GM21528 (cell line): ENCODE measurements at regions not wholly inside any gene's neighbourhood (a gene's known extent, or its start where the extent isn't known, plus 50 kb on each side); places are given as distances from the start of the nearest gene placed in this dataset.
"Not testable (repeated sequence)": the region's sequence is repeated elsewhere in the genome, so short reads cannot be mapped to it uniquely, and the experiment has no call there.

Source experiments
- ATAC-seq: cut with Tn5 transposase; IDR thresholded peaks from one replicate; pipeline ENCODE4 v1.9.1; 2021; ENCODE audit warnings: mild to moderate bottlenecking, moderate library complexity; ENCODE audit not compliant: unreplicated experiment, low FRiP score

- ATAC-seq, result no peak
Measured at GRCh38 chr2:16184945-16185660, 244.8 kb downstream of the MYCN start.

- no peak for ATAC-seq
Measured at GRCh38 chr2:16184341-16184890, 244.1 kb downstream of the MYCN start.

GRCh38 chr2:16183345-16183744, 243.0 kb downstream of the MYCN start:
- no peak for ATAC-seq

DNA sequence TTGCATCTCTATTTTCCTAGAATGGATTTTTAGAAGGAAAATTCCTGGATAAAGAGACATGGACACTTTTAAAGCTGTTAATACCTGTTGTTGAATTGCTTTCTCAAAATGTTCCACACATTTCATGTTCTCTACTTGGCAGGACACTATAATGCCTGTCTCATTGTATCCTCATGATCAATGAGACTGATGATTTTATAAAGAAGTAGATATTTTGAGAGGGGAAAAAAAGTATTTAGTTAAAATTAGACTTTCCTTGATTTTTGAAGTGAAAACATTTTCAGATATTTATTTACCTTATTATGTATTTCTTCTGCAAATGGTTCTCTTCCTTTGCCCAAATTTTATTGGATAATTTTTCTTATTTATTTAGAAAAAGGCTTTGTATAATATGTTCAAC, 242.5 kb downstream of the MYCN start:
- ATAC-seq, result no peak

- not testable (repeated sequence) for ATAC-seq
Measured at GRCh38 chr2:16182311-16182815, 242.0 kb downstream of the MYCN start.

DNA sequence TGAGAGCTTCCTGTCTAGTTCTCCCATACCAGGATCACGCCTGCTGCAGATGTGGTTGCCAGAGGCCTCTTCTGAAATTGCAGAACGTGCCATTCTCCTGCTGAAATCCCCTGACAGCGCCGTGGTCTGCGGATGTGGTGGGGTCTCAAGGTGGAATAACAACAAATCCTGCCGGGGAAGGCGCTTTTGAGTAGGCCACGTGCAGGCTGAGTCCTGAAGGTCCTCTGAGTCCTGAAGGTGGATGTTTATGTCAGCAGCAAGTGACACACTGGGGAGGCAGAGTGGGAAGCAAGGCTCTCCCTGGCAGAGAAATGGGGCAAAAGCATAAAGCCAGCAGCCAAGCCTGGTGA, 241.4 kb downstream of the MYCN start:
- ATAC-seq, result no peak

GRCh38 chr2:16181062-16181740, 240.9 kb downstream of the MYCN start:
- ATAC-seq, result no peak

DNA sequence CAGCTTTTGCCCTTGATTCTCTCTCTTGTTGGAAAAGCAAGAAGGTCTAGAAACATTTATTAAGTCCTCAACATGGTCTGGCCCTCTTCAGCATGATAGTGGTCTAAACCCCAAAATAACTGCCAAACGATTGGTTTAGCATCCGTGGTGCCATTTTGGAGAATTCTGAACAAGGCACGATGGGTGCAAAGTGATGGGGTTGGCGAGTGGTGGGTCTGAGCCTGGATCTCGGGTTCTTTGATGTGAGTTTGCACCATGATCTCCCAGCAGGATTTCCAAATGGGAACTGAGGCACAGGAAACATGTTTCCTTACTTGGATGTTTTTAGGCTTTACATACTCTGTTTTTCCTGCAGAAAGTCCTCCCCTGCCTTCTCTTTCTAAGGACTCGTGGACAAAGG, 240.3 kb downstream of the MYCN start:
- ATAC-seq, result no peak

- no peak for ATAC-seq
Measured at GRCh38 chr2:16179701-16180416, 239.5 kb downstream of the MYCN start.

DNA sequence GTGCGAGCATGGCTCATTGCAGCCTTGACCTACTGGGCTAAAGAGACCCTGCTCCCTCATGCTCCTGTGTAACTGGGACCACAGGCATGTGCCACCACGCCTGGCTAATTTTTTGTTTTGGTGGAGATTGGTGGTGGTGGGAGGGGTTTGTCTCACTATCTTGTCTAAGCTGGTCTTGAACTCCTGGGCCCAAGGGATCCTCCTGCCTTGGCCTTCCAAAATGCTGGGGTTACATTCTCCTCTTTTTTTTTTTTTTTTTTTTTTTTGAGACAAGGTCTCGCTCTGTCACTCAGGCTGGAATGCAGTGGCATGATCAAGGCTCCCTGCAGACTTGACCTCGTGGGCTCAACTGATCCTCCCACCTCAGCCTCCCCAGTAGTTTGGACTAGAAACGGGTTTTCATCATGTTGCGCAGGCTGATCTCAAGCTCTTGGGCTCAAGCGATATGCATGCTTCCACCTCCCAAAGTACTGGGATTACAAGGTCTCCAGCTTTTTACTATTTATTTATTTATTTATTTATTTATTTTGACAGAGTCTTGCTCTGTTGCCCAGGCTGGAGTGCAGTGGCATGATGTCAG, 238.3 kb downstream of the MYCN start:
- ATAC-seq, result no peak

DNA sequence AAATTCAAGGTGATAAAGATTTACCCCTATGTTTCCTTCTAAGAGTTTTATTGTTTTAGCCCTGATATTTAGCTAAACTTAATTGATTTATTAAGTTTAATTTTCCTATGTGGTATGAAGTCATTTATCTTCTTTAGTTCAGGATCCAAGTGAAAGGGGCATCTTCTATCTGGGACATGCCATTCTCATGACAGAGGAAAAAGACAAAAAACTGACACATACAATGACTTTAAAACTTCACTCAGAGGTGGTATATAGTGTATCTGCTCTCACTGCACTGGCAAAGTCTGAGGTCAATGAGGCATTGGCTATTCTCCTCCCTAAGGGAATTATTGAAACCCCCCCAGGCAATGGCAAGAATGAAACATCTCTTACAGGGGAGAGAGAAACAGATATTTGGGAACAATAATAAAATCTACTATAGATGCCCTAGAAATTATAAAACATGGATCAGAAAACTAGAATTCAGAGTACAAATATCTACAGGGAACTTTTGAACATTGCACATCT, 237.4 kb downstream of the MYCN start:
- ATAC-seq, result no peak

- no peak for ATAC-seq
Measured at GRCh38 chr2:16176971-16177480, 236.7 kb downstream of the MYCN start.

- no peak for ATAC-seq
Measured at GRCh38 chr2:16175247-16175825, 235.0 kb downstream of the MYCN start.

- ATAC-seq, result no peak
Measured at GRCh38 chr2:16174693-16175045, 234.3 kb downstream of the MYCN start.

DNA sequence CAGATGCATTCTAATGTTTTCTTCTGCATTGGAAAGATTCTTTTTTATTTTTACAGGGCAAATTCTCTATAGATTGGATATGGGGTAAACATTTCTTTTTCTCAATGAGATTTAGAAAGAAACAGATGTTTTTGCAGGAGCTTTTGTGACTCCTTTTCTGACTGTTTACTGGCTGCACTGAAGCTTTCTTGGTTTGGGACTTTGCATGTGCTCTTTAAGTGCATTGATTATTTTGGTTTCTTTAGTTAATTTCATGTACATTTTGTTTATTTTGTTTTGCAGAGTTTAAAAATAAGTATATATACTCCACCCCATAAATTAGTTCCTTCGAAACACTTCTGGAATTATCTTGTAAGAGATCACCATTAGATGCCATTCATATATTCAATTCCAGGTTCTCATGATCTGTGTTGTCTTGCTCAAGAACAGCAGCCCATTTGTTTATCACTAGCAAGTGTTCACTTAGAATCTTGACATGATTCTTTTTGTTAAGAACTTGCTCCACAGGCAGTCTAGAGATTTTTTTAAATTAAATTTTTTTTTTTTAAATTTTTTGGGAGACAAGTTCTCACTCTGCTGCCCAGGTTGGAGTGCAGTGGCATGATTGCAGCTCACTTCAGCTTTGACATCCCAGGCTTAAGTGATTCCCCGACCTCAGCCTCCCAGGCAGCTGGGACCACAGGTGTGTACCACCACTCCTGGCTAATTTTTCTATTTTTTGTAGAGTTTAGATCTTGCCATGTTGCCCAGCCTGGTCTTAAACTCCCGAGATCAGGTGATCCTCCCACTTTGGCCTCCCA, 233.7 kb downstream of the MYCN start:
- no peak for ATAC-seq

- no peak for ATAC-seq
Measured at GRCh38 chr2:16172324-16173175, 232.2 kb downstream of the MYCN start.

GRCh38 chr2:16171425-16171920, 231.1 kb downstream of the MYCN start:
- no peak for ATAC-seq

DNA sequence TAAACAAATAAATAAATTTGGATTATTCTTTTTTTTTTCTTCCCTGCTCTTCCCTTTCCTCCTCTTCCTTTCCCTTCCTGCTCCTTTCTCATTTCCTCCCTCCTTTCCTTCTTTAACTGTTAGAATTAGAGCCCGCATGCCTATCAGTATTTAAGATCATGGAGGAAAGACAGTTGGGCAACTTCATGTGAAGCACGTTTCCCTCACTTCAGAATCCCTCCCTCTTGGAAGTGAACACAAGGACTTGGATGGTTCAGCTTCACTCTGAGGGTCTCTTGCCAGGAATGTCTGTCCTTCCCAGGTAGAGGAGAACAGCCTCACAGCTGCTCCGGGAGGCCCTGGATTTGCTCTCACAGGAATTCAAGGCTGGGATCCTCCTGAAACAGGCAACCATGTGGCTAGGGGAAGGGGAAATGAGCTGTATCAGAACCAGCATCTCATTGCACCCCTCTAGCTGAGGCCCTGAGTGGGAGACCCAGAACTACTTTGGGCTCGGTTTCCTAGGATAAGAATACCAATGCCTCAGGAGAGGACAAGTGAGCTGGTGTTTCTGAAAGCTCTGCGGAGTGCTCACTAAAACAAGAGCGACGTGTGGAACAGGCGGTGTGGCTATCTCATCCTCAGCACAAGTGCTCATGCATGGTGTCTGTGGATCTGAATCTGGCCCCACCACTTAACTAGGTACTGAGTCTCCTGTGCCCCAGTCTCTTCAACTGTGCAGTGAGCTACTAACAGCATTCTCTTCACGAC, 230.5 kb downstream of the MYCN start:
- ATAC-seq, result no peak
